Naive thymus-derived CD8-positive, alpha-beta T cell (primary cell): ENCODE measurements at regions not wholly inside any gene's neighbourhood (a gene's known extent, or its start where the extent isn't known, plus 50 kb on each side); places are given as distances from the start of the nearest gene placed in this dataset.
"Not testable (repeated sequence)": the region's sequence is repeated elsewhere in the genome, so short reads cannot be mapped to it uniquely, and the experiment has no call there.

Source experiments
- ATAC-seq, 2 donors: fragments of 150-1000 bp; cut with Tn5 transposase in 1 of 2; sonication (Bioruptor Pico), chemical (Tn5 transposase) in 1 of 2; 1 replicate in 1 of 2; 2 replicates in 1 of 2; pipeline ENCODE4 v1.10.0; 2021; ENCODE audit warnings: mild to moderate bottlenecking in 2 of 2, moderate library complexity in 2 of 2
- POLR2A ChIA-PET: fragments of 350-600 bp; sonication (Branson Sonifier 250); formaldehyde crosslinking; loops from one replicate; lab custom pipeline; 2021; ENCODE audit warnings: antibody characterized with exemption; lab: Charles Lee
- DNase-seq, 10 donors: peaks; one replicate each; pipeline versions ENCODE4 v3.0.0 to v3.0.0-alpha.2; 2020 to 2022
- H3K27ac Mint-ChIP-seq, 10 donors: one replicate each; pipeline ENCODE4 v1.8.0; 2020 to 2022; ENCODE audit warnings: mild to moderate bottlenecking in 10 of 10, mixed read lengths in 10 of 10, moderate library complexity in 4 of 10, inconsistent platforms in 1 of 10
- H3K27me3 Mint-ChIP-seq, 5 donors: one replicate each; pipeline ENCODE4 v1.8.0; 2021 to 2022; ENCODE audit warnings: mixed read lengths in 5 of 5
- H3K36me3 Mint-ChIP-seq, 3 donors: one replicate each; pipeline ENCODE4 v1.8.0; 2020 to 2022; ENCODE audit warnings: mixed read lengths in 3 of 3, mild to moderate bottlenecking in 2 of 3, inconsistent platforms in 1 of 3
- H3K4me1 Mint-ChIP-seq, 4 donors: one replicate each; pipeline ENCODE4 v1.8.0; 2021 to 2022; ENCODE audit warnings: mixed read lengths in 4 of 4
- H3K4me3 Mint-ChIP-seq, 10 donors: one replicate each; pipeline ENCODE4 v1.8.0; 2020 to 2022; ENCODE audit warnings: mild to moderate bottlenecking in 10 of 10, mixed read lengths in 10 of 10, moderate library complexity in 6 of 10, inconsistent platforms in 1 of 10
- H3K9me3 Mint-ChIP-seq, 9 donors: one replicate each; pipeline ENCODE4 v1.8.0; 2020 to 2022; ENCODE audit warnings: mixed read lengths in 9 of 9, mild to moderate bottlenecking in 3 of 9, inconsistent platforms in 1 of 9, moderate library complexity in 1 of 9

- H3K4me1 Mint-ChIP-seq: no peaks in the 10 kb centered on the region
- POLR2A ChIA-PET: no interaction called here
Observed at GRCh38 chr11:41775296-41775695, 315.8 kb upstream of the LRRC4C start.

GRCh38 chr11:41779401-41779960 is 320.0 kb upstream of the LRRC4C start:
- Mint-ChIP-seq H3K27ac (no peak overlapping the region), H3K36me3 (peaks cover 0 to 2% (median 0%) of the 10 kb centered on the region in 3 donors), H3K9me3 (peaks cover 12 to 46% (median 26%) of the 10 kb centered on the region in 9 donors), H3K4me1 (no peaks in the 10 kb centered on the region), H3K4me3 (no peak overlapping the region), H3K27me3 (no peaks in the 10 kb centered on the region)
- POLR2A ChIA-PET: no interaction called here
- DNase-seq: no peak
- ATAC-seq: no peak

More at GRCh38 chr11:41775296-41775695, 315.8 kb upstream of the LRRC4C start:
- H3K4me3 Mint-ChIP-seq: no peak overlapping the region
- no peak for ATAC-seq
- H3K9me3 Mint-ChIP-seq: peaks cover 17 to 50% (median 26%) of the 10 kb centered on the region in 9 donors
- DNase-seq: no peak
- H3K27me3 Mint-ChIP-seq: no peaks in the 10 kb centered on the region
- H3K36me3 Mint-ChIP-seq: peaks cover 0 to 9% (median 0%) of the 10 kb centered on the region in 3 donors
- no peak overlapping the region for H3K27ac Mint-ChIP-seq

GRCh38 chr11:41781441-41781840 is 322.0 kb upstream of the LRRC4C start:
- no peaks in the 10 kb centered on the region for H3K27me3 Mint-ChIP-seq
- ATAC-seq: no peak

GRCh38 chr11:41784513-41785335 is 325.3 kb upstream of the LRRC4C start:
- no peak for ATAC-seq

More at GRCh38 chr11:41781441-41781840, 322.0 kb upstream of the LRRC4C start:
- no peak overlapping the region for H3K27ac Mint-ChIP-seq
- H3K9me3 Mint-ChIP-seq: peaks cover 3 to 49% (median 22%) of the 10 kb centered on the region in 9 donors
- no peaks in the 10 kb centered on the region for H3K4me1 Mint-ChIP-seq
- POLR2A ChIA-PET: no interaction called here
- DNase-seq: no peak
- H3K4me3 Mint-ChIP-seq: no peak overlapping the region
- H3K36me3 Mint-ChIP-seq: peaks cover 0 to 4% (median 0%) of the 10 kb centered on the region in 3 donors

DNA sequence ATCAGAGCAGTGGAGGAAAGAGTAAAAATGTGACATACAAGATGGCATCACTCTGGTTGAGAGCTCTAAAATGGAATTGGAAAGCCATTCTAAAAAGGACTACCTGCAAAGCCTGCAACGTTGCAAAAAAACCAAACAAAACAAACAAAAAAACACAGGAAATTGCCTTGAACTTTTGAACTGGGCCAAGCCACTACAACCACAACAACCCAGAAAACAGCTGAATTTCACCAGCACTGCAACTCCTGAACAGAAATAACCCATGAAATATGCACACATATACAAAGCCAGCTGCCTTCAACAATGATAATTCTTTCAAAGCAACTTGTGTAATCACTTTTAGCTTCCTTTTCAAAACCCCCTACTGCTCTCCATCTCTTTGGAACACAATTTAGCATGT is 326.6 kb upstream of the LRRC4C start:
- H3K4me3 Mint-ChIP-seq: no peak overlapping the region
- POLR2A ChIA-PET: no interaction called here
- no peaks in the 10 kb centered on the region for H3K27me3 Mint-ChIP-seq
- peak overlapping the region in 1 of 10 donors; percentile 2 for H3K27ac Mint-ChIP-seq
- peaks cover 2 to 43% (median 19%) of the 10 kb centered on the region in 9 donors for H3K9me3 Mint-ChIP-seq
- H3K36me3 Mint-ChIP-seq: peaks cover 0 to 12% (median 0%) of the 10 kb centered on the region in 3 donors
- DNase-seq (no peak), ATAC-seq (no peak)
- no peaks in the 10 kb centered on the region for H3K4me1 Mint-ChIP-seq

More at GRCh38 chr11:41784513-41785335, 325.3 kb upstream of the LRRC4C start:
- H3K27ac Mint-ChIP-seq: no peak overlapping the region
- DNase-seq: no peak
- POLR2A ChIA-PET: no interaction called here
- peaks cover 0 to 12% (median 0%) of the 10 kb centered on the region in 3 donors for H3K36me3 Mint-ChIP-seq
- H3K4me3 Mint-ChIP-seq: no peak overlapping the region
- H3K4me1 Mint-ChIP-seq: no peaks in the 10 kb centered on the region
- peaks cover 2 to 48% (median 19%) of the 10 kb centered on the region in 9 donors for H3K9me3 Mint-ChIP-seq
- H3K27me3 Mint-ChIP-seq: no peaks in the 10 kb centered on the region

- no peak overlapping the region for H3K4me3 Mint-ChIP-seq
- no peak overlapping the region for H3K27ac Mint-ChIP-seq
- ATAC-seq (no peak), DNase-seq (no peak)
- no peaks in the 10 kb centered on the region for H3K27me3 Mint-ChIP-seq
- POLR2A ChIA-PET: no interaction called here
- no peaks in the 10 kb centered on the region for H3K4me1 Mint-ChIP-seq
- H3K9me3 Mint-ChIP-seq: peaks cover 4 to 43% (median 19%) of the 10 kb centered on the region in 9 donors
- peaks cover 0 to 12% (median 0%) of the 10 kb centered on the region in 3 donors for H3K36me3 Mint-ChIP-seq
Observed at GRCh38 chr11:41788177-41788576, 328.7 kb upstream of the LRRC4C start.

DNA sequence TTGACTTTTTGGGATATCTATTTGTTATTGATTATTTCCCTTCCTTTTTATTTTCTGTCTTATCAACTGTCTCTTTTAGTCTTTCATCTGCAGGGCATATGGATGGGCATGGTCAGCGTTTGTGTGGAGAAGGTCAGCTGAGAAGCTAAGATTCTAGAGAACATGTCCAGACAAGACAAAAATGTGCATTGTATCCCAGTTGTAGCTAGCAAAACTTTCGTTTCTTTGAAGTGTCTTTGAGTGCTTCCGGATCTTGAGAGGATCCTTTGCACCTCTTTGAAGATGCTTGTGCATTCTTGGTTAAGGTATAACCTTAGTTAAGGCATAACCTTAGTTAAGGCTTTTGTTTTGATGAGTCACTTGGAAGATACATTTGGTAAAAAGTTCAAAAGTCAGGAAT is 329.9 kb upstream of the LRRC4C start:
- no peak for DNase-seq
- Mint-ChIP-seq H3K27ac (no peak overlapping the region), H3K27me3 (no peaks in the 10 kb centered on the region), H3K9me3 (peaks cover 2 to 50% (median 17%) of the 10 kb centered on the region in 9 donors), H3K4me3 (no peak overlapping the region), H3K4me1 (no peaks in the 10 kb centered on the region), H3K36me3 (peaks cover 0 to 12% (median 0%) of the 10 kb centered on the region in 3 donors)
- no peak for ATAC-seq
- POLR2A ChIA-PET: no interaction called here

DNA sequence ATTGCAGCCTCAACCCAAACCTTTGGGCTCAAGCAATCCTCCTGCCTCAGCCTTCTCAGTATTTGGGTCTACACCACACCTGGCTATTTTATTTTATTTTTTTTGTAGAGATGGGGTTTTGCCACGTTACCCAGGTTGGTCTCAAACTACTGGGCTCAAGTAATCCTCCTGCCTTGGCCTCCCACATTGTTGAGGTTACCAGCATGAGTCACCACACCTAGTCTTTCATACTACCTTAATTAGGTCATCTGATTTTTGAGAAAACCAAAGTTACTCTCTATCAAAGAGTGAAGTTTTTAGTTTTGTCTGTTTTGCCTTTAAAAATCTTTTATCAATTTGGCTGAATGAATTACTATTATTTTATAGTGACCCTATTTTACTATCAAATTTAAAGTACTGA is 335.6 kb upstream of the LRRC4C start:
- Mint-ChIP-seq H3K27ac (no peak overlapping the region), H3K27me3 (no peaks in the 10 kb centered on the region), H3K4me3 (no peak overlapping the region), H3K9me3 (peaks cover 0 to 26% (median 9%) of the 10 kb centered on the region in 9 donors), H3K36me3 (no peaks in the 10 kb centered on the region), H3K4me1 (no peaks in the 10 kb centered on the region)
- DNase-seq (no peak), ATAC-seq (no peak)
- POLR2A ChIA-PET: no interaction called here

- Mint-ChIP-seq H3K27ac (no peak overlapping the region), H3K36me3 (peaks cover 0 to 11% (median 0%) of the 10 kb centered on the region in 3 donors), H3K9me3 (peaks cover 5 to 37% (median 11%) of the 10 kb centered on the region in 9 donors), H3K4me3 (no peak overlapping the region), H3K4me1 (no peaks in the 10 kb centered on the region), H3K27me3 (no peaks in the 10 kb centered on the region)
- DNase-seq: no peak
- POLR2A ChIA-PET: no interaction called here
- ATAC-seq: no peak
Observed at GRCh38 chr11:41799754-41800153, 340.3 kb upstream of the LRRC4C start.

GRCh38 chr11:41803895-41804294 is 344.4 kb upstream of the LRRC4C start:
- H3K4me3 Mint-ChIP-seq: no peak overlapping the region
- no peaks in the 10 kb centered on the region for H3K27me3 Mint-ChIP-seq
- DNase-seq (no peak), ATAC-seq (no peak)
- peaks cover 5 to 42% (median 14%) of the 10 kb centered on the region in 9 donors for H3K9me3 Mint-ChIP-seq
- peaks cover 0 to 11% (median 0%) of the 10 kb centered on the region in 3 donors for H3K36me3 Mint-ChIP-seq
- H3K27ac Mint-ChIP-seq: no peak overlapping the region
- no peaks in the 10 kb centered on the region for H3K4me1 Mint-ChIP-seq
- POLR2A ChIA-PET: no interaction called here

DNA sequence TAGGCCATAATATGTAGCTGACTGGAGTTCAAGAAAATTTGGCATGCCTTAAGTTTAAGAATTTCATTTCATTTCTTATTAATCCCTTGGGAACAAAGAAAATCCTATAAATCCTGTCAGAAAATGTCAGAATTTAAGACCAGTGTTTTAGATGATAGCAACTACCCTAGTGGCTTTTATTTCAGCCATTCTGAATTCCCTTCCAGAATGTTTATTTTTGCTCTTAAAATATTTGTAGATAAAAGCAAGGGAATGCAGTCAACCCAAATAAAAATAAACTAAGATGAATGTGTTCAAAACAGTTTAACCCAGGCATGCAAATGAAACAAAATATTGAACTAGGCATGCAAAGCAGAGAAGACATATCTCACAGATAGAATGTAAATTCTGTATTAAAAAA is 356.9 kb upstream of the LRRC4C start:
- no peaks in the 10 kb centered on the region for H3K4me1 Mint-ChIP-seq
- POLR2A ChIA-PET: no interaction called here
- H3K36me3 Mint-ChIP-seq: peaks cover 0 to 7% (median 0%) of the 10 kb centered on the region in 3 donors
- H3K9me3 Mint-ChIP-seq: peaks cover 0 to 38% (median 10%) of the 10 kb centered on the region in 9 donors
- no peak overlapping the region for H3K27ac Mint-ChIP-seq
- no peak overlapping the region for H3K4me3 Mint-ChIP-seq
- H3K27me3 Mint-ChIP-seq: no peaks in the 10 kb centered on the region
- ATAC-seq (no peak), DNase-seq (no peak)

GRCh38 chr11:41824287-41824686 is 364.8 kb upstream of the LRRC4C start:
- POLR2A ChIA-PET, H3K4me1 Mint-ChIP-seq, H3K27ac Mint-ChIP-seq, H3K27me3 Mint-ChIP-seq, ATAC-seq, H3K4me3 Mint-ChIP-seq, DNase-seq: not testable (repeated sequence)
- peaks cover 6 to 38% (median 18%) of the 10 kb centered on the region in 9 donors for H3K9me3 Mint-ChIP-seq
- peaks cover 0 to 15% (median 0%) of the 10 kb centered on the region in 3 donors for H3K36me3 Mint-ChIP-seq

GRCh38 chr11:41826085-41826484 is 366.6 kb upstream of the LRRC4C start:
- Mint-ChIP-seq H3K4me3 (no peak overlapping the region), H3K36me3 (peaks cover 0 to 15% (median 0%) of the 10 kb centered on the region in 3 donors), H3K27me3 (no peaks in the 10 kb centered on the region), H3K4me1 (no peaks in the 10 kb centered on the region), H3K27ac (no peak overlapping the region), H3K9me3 (peaks cover 6 to 41% (median 18%) of the 10 kb centered on the region in 9 donors)
- POLR2A ChIA-PET: no interaction called here
- DNase-seq (no peak), ATAC-seq (no peak)
